SK-N-SH (cell line): ENCODE measurements at regions not wholly inside any gene's neighbourhood (a gene's known extent, or its start where the extent isn't known, plus 50 kb on each side); places are given as distances from the start of the nearest gene placed in this dataset.

Experiments used
- CTCF ChIP-seq: fragments of 200-600 bp; sonication (generic); IDR thresholded peaks from 2 replicates; pipeline ENCODE4 v1.6.1; 2017; ENCODE audit warnings: antibody characterized with exemption, mild to moderate bottlenecking, moderate library complexity
- EP300 ChIP-seq, 2 experiments: IDR thresholded peaks; 2 replicates each; pipeline versions ENCODE4 v1.4.0 to v1.6.1; 2012; ENCODE audit warnings: borderline replicate concordance in 1 of 2, low read depth in 1 of 2, low read length in 1 of 2
- FOXJ3 ChIP-seq: sonication (generic); formaldehyde crosslinking; IDR thresholded peaks from 2 replicates; pipeline ENCODE4 v1.5.1; 2020; ENCODE audit warnings: mild to moderate bottlenecking, missing genetic modification reagents
- MAX ChIP-seq: IDR thresholded peaks from 2 replicates; pipeline ENCODE4 v1.4.0; 2012; ENCODE audit warnings: low read depth
- YY1 ChIP-seq: IDR thresholded peaks from 2 replicates; pipeline ENCODE4 v1.4.0; 2012; ENCODE audit warnings: low read depth, mild to moderate bottlenecking
- TF ChIP-seq, protein P1 (sequence below): IDR thresholded peaks from 2 replicates; pipeline ENCODE4 v1.6.1; 2012; ENCODE audit warnings: mild to moderate bottlenecking, low read depth, low read length, moderate library complexity

- no peak for TF ChIP-seq CTCF
- TF ChIP-seq FOXJ3 (CRISPR knock-in tag) = no peak
- no peak for TF ChIP-seq EP300 (IDR thresholded peaks at IDR 0.05; ENCODE audit: borderline replicate concordance in 1 of 2, low read depth in 1 of 2, low read length in 1 of 2)
- no peak for TF ChIP-seq MAX
- no peak for TF ChIP-seq YY1
- TF ChIP-seq, protein P1, sequence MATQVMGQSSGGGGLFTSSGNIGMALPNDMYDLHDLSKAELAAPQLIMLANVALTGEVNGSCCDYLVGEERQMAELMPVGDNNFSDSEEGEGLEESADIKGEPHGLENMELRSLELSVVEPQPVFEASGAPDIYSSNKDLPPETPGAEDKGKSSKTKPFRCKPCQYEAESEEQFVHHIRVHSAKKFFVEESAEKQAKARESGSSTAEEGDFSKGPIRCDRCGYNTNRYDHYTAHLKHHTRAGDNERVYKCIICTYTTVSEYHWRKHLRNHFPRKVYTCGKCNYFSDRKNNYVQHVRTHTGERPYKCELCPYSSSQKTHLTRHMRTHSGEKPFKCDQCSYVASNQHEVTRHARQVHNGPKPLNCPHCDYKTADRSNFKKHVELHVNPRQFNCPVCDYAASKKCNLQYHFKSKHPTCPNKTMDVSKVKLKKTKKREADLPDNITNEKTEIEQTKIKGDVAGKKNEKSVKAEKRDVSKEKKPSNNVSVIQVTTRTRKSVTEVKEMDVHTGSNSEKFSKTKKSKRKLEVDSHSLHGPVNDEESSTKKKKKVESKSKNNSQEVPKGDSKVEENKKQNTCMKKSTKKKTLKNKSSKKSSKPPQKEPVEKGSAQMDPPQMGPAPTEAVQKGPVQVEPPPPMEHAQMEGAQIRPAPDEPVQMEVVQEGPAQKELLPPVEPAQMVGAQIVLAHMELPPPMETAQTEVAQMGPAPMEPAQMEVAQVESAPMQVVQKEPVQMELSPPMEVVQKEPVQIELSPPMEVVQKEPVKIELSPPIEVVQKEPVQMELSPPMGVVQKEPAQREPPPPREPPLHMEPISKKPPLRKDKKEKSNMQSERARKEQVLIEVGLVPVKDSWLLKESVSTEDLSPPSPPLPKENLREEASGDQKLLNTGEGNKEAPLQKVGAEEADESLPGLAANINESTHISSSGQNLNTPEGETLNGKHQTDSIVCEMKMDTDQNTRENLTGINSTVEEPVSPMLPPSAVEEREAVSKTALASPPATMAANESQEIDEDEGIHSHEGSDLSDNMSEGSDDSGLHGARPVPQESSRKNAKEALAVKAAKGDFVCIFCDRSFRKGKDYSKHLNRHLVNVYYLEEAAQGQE = no peak
These were observed 109.5 kb upstream of the SMLR1 start for GRCh38 chr6:130717657-130718056.
